ENCODE measurements at regions not wholly inside any gene's neighbourhood (a gene's known extent, or its start where the extent isn't known, plus 50 kb on each side); places are given as distances from the start of the nearest gene placed in this dataset.

- TF ChIP-seq CTCF (IDR thresholded peaks at IDR 0.05) = no peak
- no peak for TF ChIP-seq POLR2A (IDR thresholded peaks at IDR 0.05)
These were observed 165.5 kb upstream of the LRRN1 start for GRCh38 chr3:3633761-3634160.
